H1 (cell line): ENCODE measurements at regions not wholly inside any gene's neighbourhood (a gene's known extent, or its start where the extent isn't known, plus 50 kb on each side); places are given as distances from the start of the nearest gene placed in this dataset.

Experiments
- CTCF ChIA-PET: fragments of 300-600 bp; sonication (Branson Sonifier 250); formaldehyde crosslinking; loops from one replicate; lab custom pipeline; 2021; ENCODE audit not compliant: partially characterized antibody; lab: Charles Lee
- POLR2A ChIA-PET: fragments of 300-600 bp; sonication (Branson Sonifier 250); formaldehyde crosslinking; loops from one replicate; lab custom pipeline; 2021; ENCODE audit warnings: inconsistent platforms; ENCODE audit not compliant: partially characterized antibody; lab: Charles Lee
- DNase-seq, 2 experiments: peaks; one replicate each; pipeline versions ENCODE4 v3.0.0 to v3.0.0-alpha.2; 2010 to 2022; ENCODE audit warnings: low spot score in 2 of 2, low read depth in 1 of 2, mixed read lengths in 1 of 2
- FAIRE-seq: peaks from 2 replicates; lab custom pipeline; 2011; peaks lifted over from hg19 to GRCh38; lab: Jason Lieb, UNC
- H2AFZ ChIP-seq: 2 replicates; pipeline ENCODE4 v1.8.1; 2012; ENCODE audit warnings: low read length, inconsistent platforms
- H2AK5ac ChIP-seq: 2 replicates; pipeline ENCODE4 v1.6.1; 2013; ENCODE audit warnings: low read depth, low read length
- H2BK120ac ChIP-seq: replicated peaks from 2 replicates; pipeline ENCODE3; 2013; ENCODE audit warnings: low read depth, low read length, inconsistent platforms
- H2BK12ac ChIP-seq: 2 replicates; pipeline ENCODE4 v1.6.1; 2013; ENCODE audit warnings: low read depth, low read length
- H2BK15ac ChIP-seq: 2 replicates; pipeline ENCODE4 v1.6.1; 2013; ENCODE audit warnings: low read length
- H2BK20ac ChIP-seq: 2 replicates; pipeline ENCODE4 v1.6.1; 2013; ENCODE audit warnings: low read length
- H2BK5ac ChIP-seq: 2 replicates; pipeline ENCODE4 v1.6.1; 2013; ENCODE audit warnings: low read depth, low read length
- H3K14ac ChIP-seq: 2 replicates; pipeline ENCODE4 v1.6.1; 2013; ENCODE audit warnings: inconsistent platforms; ENCODE audit not compliant: insufficient read length
- H3K18ac ChIP-seq: 2 replicates; pipeline ENCODE4 v1.6.1; 2013; ENCODE audit warnings: low read length; ENCODE audit errors: extremely low read depth
- H3K23ac ChIP-seq: 2 replicates; pipeline ENCODE4 v1.6.1; 2013; ENCODE audit warnings: inconsistent platforms; ENCODE audit not compliant: insufficient read length
- H3K23me2 ChIP-seq: 2 replicates; pipeline ENCODE4 v1.6.1; 2013; ENCODE audit warnings: low read depth, low read length
- H3K27ac ChIP-seq: 2 replicates; pipeline ENCODE4 v1.6.1; 2011; ENCODE audit warnings: low read depth, low read length, inconsistent platforms
- H3K27me3 ChIP-seq, 4 experiments: replicated peaks in 1 of 4; 1 replicate in 1 of 4; 2 replicates in 3 of 4; pipeline versions ENCODE4 v1.6.1 to v1.8.1; 2011 to 2013; ENCODE audit warnings: low read length in 3 of 4, mild to moderate bottlenecking in 3 of 4, inconsistent platforms in 2 of 4, mixed read lengths in 2 of 4, moderate library complexity in 1 of 4; ENCODE audit not compliant: control insufficient read depth in 3 of 4, insufficient read depth in 3 of 4; ENCODE audit errors: extremely low read depth in 1 of 4
- H3K36me3 ChIP-seq, 4 experiments: 2 replicates each; pipeline versions ENCODE4 v1.6.1 to v1.8.1; 2011 to 2013; ENCODE audit warnings: mild to moderate bottlenecking in 4 of 4, low read length in 3 of 4, moderate library complexity in 2 of 4, control low read depth in 1 of 4, inconsistent platforms in 1 of 4; ENCODE audit not compliant: insufficient read depth in 4 of 4, control insufficient read depth in 2 of 4
- H3K4ac ChIP-seq: replicated peaks from 2 replicates; pipeline ENCODE3; 2013; ENCODE audit warnings: low read length, low read depth, mixed read lengths, inconsistent platforms; ENCODE audit not compliant: insufficient read length
- H3K4me1 ChIP-seq, 4 experiments: replicated peaks in 1 of 4; 1 replicate in 1 of 4; 2 replicates in 3 of 4; pipeline versions ENCODE4 v1.6.1 to v1.8.1; 2011 to 2013; ENCODE audit warnings: low read length in 3 of 4, inconsistent platforms in 2 of 4, mixed read lengths in 1 of 4; ENCODE audit not compliant: insufficient read depth in 4 of 4, control insufficient read depth in 3 of 4
- H3K4me2 ChIP-seq, 2 experiments: 2 replicates each; pipeline versions ENCODE4 v1.6.1 to v1.8.1; 2011 to 2013; ENCODE audit warnings: low read depth in 2 of 2, low read length in 2 of 2, control low read depth in 1 of 2, inconsistent platforms in 1 of 2, mild to moderate bottlenecking in 1 of 2; ENCODE audit not compliant: insufficient read depth in 1 of 2
- H3K4me3 ChIP-seq, 4 experiments: fragments of 200-600, 300-600 bp in 1 of 4; sonication (generic), shearing (Covaris generic), sonication (Bioruptor Twin) in 1 of 4; 2 replicates each; pipeline versions ENCODE4 v1.5.1 to v1.8.1; 2011 to 2016; ENCODE audit warnings: low read length in 4 of 4, low read depth in 3 of 4, control low read depth in 2 of 4, inconsistent platforms in 2 of 4, mild to moderate bottlenecking in 2 of 4, mixed read lengths in 1 of 4, moderate library complexity in 1 of 4; ENCODE audit not compliant: insufficient read depth in 2 of 4; ENCODE audit errors: extremely low read depth in 1 of 4
- H3K56ac ChIP-seq: replicated peaks from 2 replicates; pipeline ENCODE3; 2013; ENCODE audit warnings: low read depth, mild to moderate bottlenecking, mixed read lengths, low read length, inconsistent platforms; ENCODE audit not compliant: insufficient read length
- H3K79me1 ChIP-seq: 2 replicates; pipeline ENCODE4 v1.6.1; 2013; ENCODE audit warnings: low read depth, low read length, control low read depth
- H3K79me2 ChIP-seq, 2 experiments: 2 replicates each; pipeline versions ENCODE4 v1.6.1 to v1.8.1; 2012 to 2013; ENCODE audit warnings: low read length in 2 of 2, mild to moderate bottlenecking in 2 of 2, inconsistent platforms in 1 of 2; ENCODE audit not compliant: insufficient read depth in 2 of 2, control insufficient read depth in 1 of 2
- H3K9ac ChIP-seq, 4 experiments: replicated peaks in 1 of 4; 1 replicate in 1 of 4; 2 replicates in 3 of 4; pipeline versions ENCODE4 v1.6.1 to v1.8.1; 2011 to 2013; ENCODE audit warnings: low read depth in 3 of 4, low read length in 3 of 4, control low read depth in 2 of 4, mild to moderate bottlenecking in 2 of 4, moderate library complexity in 2 of 4, inconsistent platforms in 1 of 4; ENCODE audit errors: extremely low read depth in 1 of 4
- H3K9me3 ChIP-seq, 2 experiments: 2 replicates each; pipeline versions ENCODE4 v1.6.1 to v1.8.1; 2012 to 2013; ENCODE audit warnings: mild to moderate bottlenecking in 2 of 2, moderate library complexity in 2 of 2, control low read depth in 1 of 2, inconsistent platforms in 1 of 2, low read depth in 1 of 2, low read length in 1 of 2, mixed read lengths in 1 of 2; ENCODE audit not compliant: insufficient read depth in 2 of 2
- H4K20me1 ChIP-seq, 2 experiments: replicated peaks in 1 of 2; 2 replicates each; pipeline versions ENCODE3 to v1.8.1; 2011 to 2013; ENCODE audit warnings: inconsistent platforms in 2 of 2, low read length in 2 of 2, mild to moderate bottlenecking in 1 of 2; ENCODE audit not compliant: insufficient read depth in 2 of 2, control insufficient read depth in 1 of 2
- H4K5ac ChIP-seq: 2 replicates; pipeline ENCODE4 v1.6.1; 2013; ENCODE audit warnings: low read length, low read depth, mixed read lengths, inconsistent platforms; ENCODE audit not compliant: insufficient read length
- H4K8ac ChIP-seq: 2 replicates; pipeline ENCODE4 v1.8.0; 2013; ENCODE audit warnings: mild to moderate bottlenecking, moderate library complexity, low read length, inconsistent platforms; ENCODE audit not compliant: insufficient read depth; ENCODE audit errors: extremely low read depth
- H4K91ac ChIP-seq: replicated peaks from 2 replicates; pipeline ENCODE3; 2013; ENCODE audit warnings: low read length, mixed read lengths, inconsistent platforms; ENCODE audit not compliant: insufficient read length
- ASH2L ChIP-seq: fragments of 200-600, 300-600 bp; sonication (generic); IDR thresholded peaks from one replicate; pipeline ENCODE4 v1.7.1; 2017; ENCODE audit warnings: low read length
- ATF2 ChIP-seq: IDR thresholded peaks from 2 replicates; pipeline ENCODE4 v1.6.1; 2012; ENCODE audit warnings: low read length, inconsistent platforms
- ATF3 ChIP-seq: IDR thresholded peaks from 2 replicates; pipeline ENCODE4 v1.6.1; 2011; ENCODE audit warnings: low read depth, mild to moderate bottlenecking, low read length; ENCODE audit not compliant: insufficient read depth
- CHD2 ChIP-seq: IDR thresholded peaks from 2 replicates; pipeline ENCODE4 v1.6.1; 2012; ENCODE audit warnings: low read length, improper control_type of control experiment
- KDM1A ChIP-seq: fragments of 200-600, 300-600 bp; sonication (generic); IDR thresholded peaks from 2 replicates; pipeline ENCODE4 v1.7.1; 2016; ENCODE audit warnings: mild to moderate bottlenecking, low read length, borderline replicate concordance
- KDM4A ChIP-seq: IDR thresholded peaks from one replicate; pipeline ENCODE4 v1.7.1; 2012; ENCODE audit warnings: low read depth, mild to moderate bottlenecking, moderate library complexity, low read length, inconsistent platforms; ENCODE audit not compliant: severe bottlenecking
- SIX5 ChIP-seq: IDR thresholded peaks from 2 replicates; pipeline ENCODE4 v1.6.1; 2011; ENCODE audit warnings: mild to moderate bottlenecking, low read depth, low read length
- TCF12 ChIP-seq: IDR thresholded peaks from 2 replicates; pipeline ENCODE4 v1.6.1; 2011; ENCODE audit warnings: low read depth, mild to moderate bottlenecking, low read length
- TEAD4 ChIP-seq: IDR thresholded peaks from 2 replicates; pipeline ENCODE4 v1.6.1; 2012; ENCODE audit warnings: low read depth, low read length, inconsistent platforms, mixed read lengths
- YY1 ChIP-seq: IDR thresholded peaks from 2 replicates; pipeline ENCODE4 v1.6.1; 2011; ENCODE audit warnings: low read depth, mild to moderate bottlenecking, low read length
- ZNF274 ChIP-seq: IDR thresholded peaks from 2 replicates; pipeline ENCODE4 v1.7.0; 2012; ENCODE audit warnings: low read length, borderline replicate concordance; ENCODE audit errors: extremely low read depth
- WGBS, 2 experiments: shearing (Covaris generic) in 1 of 2; methylation state at CpG; one replicate each; pipeline versions ENCODE4 v1.1.6 to v1.1.7; 2013 to 2015; ENCODE audit warnings: low lambda C conversion rate in 2 of 2, mixed read lengths in 2 of 2, inconsistent platforms in 1 of 2, low coverage in 1 of 2, missing lambda C conversion rate in 1 of 2; ENCODE audit not compliant: insufficient replicate concordance in 2 of 2, insufficient coverage in 1 of 2, insufficient read length in 1 of 2; ENCODE audit errors: extremely low coverage in 1 of 2, missing lambda C conversion rate in 1 of 2; 5-methylcytosine and 5-hydroxymethylcytosine counted together
- TF ChIP-seq, protein P1 (sequence below): IDR thresholded peaks from 2 replicates; pipeline ENCODE4 v1.6.1; 2011; ENCODE audit warnings: low read length, improper control_type of control experiment

- WGBS, 2 experiments, result 50% methylated on average over 1 of the region's 1 CpG; no CpG with 5 or more reads in 1 of the 2 experiments
- Histone ChIP-seq H3K14ac (no peak overlapping the region), H2BK20ac (no peak overlapping the region), H3K4ac (no peak overlapping the region), H3K79me2 (no peaks in the 10 kb centered on the region), H2BK5ac (no peak overlapping the region), H3K27ac (no peak overlapping the region), H4K20me1 (no peaks in the 10 kb centered on the region), H2BK12ac (no peak overlapping the region), H2AFZ (no peak overlapping the region), H3K4me3 (no peak overlapping the region), H4K8ac (no peak overlapping the region), H3K27me3 (no peaks in the 10 kb centered on the region; a peak in 2 of 7 replicates), H4K91ac (no peak overlapping the region), H2BK120ac (no peak overlapping the region), H3K9me3 (no peaks in the 10 kb centered on the region), H3K36me3 (no peaks in the 10 kb centered on the region), H3K56ac (no peak overlapping the region), H3K4me2 (no peak overlapping the region), H4K5ac (no peak overlapping the region), H3K9ac (no peak overlapping the region), H2AK5ac (no peak overlapping the region), H3K18ac (no peak overlapping the region), H3K23ac (no peak overlapping the region), H3K4me1 (no peaks in the 10 kb centered on the region), H2BK15ac (no peak overlapping the region), H3K79me1 (no peaks in the 10 kb centered on the region), H3K23me2 (no peaks in the 10 kb centered on the region)
- CTCF ChIA-PET, result interaction anchor here (1.1 to 3.0 kb wide), 4 partner anchors 147 to 302 kb away, joined by 4 to 8 read pairs (median 4); partner anchors contain the start of gene SYN3
- POLR2A ChIA-PET, result no interaction called here
- DNase-seq (no peak), FAIRE-seq (no peak)
- TF ChIP-seq, protein P1, sequence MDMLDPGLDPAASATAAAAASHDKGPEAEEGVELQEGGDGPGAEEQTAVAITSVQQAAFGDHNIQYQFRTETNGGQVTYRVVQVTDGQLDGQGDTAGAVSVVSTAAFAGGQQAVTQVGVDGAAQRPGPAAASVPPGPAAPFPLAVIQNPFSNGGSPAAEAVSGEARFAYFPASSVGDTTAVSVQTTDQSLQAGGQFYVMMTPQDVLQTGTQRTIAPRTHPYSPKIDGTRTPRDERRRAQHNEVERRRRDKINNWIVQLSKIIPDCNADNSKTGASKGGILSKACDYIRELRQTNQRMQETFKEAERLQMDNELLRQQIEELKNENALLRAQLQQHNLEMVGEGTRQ, result no peak
- no peak for TF ChIP-seq TCF12
- TF ChIP-seq KDM4A, result no peak
- TF ChIP-seq TEAD4, result no peak
- TF ChIP-seq ASH2L, result no peak
- TF ChIP-seq ZNF274, result no peak
- TF ChIP-seq ATF2, result no peak
- no peak for TF ChIP-seq ATF3
- no peak for TF ChIP-seq CHD2
- no peak for TF ChIP-seq SIX5
- no peak for TF ChIP-seq KDM1A
- no peak for TF ChIP-seq YY1
These were observed 146.2 kb upstream of the SYN3 start for GRCh38 chr22:33204408-33204807.
